GM21360 (cell line): ENCODE measurements at regions not wholly inside any gene's neighbourhood (a gene's known extent, or its start where the extent isn't known, plus 50 kb on each side); places are given as distances from the start of the nearest gene placed in this dataset.

ENCODE experiments used
- ATAC-seq: cut with Tn5 transposase; IDR thresholded peaks from one replicate; pipeline ENCODE4 v1.9.1; 2021; ENCODE audit warnings: mild to moderate bottlenecking, moderate library complexity; ENCODE audit not compliant: unreplicated experiment

DNA sequence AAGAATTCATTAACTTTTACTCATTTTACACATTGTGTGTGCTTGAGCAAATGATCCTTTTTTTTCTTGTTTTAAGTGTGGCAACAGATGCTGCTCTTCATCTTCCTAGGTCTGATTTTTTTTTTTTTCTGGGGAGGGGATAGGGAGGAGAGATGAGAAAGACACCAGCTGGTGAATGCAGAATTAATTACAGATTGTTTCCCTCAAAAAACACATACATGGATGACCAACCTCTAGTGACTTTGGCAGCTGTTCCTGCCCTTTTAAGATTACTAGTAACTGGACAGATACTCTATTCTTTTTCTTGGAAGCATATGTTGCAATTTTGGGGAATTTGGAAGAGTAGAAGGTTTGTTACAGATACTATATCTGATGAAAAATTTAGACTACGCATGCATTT lies 103.6 kb upstream of the MYO16 start:
- no peak for ATAC-seq

DNA sequence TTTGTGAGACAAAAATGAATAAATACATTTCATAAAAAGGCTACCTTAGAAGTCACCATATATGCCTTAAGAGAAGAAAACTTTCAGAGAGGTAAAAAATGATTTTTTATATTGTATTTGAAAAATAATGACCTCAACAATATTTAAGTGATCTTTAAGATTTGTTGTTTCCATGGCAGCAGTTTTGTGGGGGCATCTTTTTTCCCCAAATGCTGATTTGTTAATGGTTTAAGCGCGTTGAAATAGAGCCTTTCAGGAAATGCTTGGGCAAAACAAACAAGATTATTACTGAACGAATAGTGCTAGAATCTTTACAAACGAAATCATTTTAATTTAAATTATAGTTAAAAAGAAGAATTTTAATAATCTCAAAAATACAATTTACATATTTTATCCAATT lies 103.1 kb upstream of the MYO16 start:
- ATAC-seq, result no peak

DNA sequence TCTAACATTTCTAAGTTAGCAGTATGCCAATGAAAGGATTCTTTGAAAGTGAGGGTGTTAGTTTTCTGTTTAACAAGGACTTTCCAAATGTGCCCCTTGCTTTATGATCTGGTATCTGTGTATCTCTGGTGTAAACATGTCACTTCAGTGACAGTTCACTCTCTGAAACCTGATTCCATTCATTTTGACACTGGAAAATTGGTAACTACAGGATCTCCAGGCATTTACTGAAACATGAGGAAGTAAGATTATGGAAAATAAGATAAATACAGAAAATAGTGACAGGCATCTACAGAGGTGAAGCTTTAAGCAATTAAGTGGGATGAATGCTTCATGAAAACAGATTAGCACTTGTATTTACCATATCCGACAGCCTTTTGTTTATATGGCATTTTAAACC lies 101.6 kb upstream of the MYO16 start:
- ATAC-seq, result no peak

DNA sequence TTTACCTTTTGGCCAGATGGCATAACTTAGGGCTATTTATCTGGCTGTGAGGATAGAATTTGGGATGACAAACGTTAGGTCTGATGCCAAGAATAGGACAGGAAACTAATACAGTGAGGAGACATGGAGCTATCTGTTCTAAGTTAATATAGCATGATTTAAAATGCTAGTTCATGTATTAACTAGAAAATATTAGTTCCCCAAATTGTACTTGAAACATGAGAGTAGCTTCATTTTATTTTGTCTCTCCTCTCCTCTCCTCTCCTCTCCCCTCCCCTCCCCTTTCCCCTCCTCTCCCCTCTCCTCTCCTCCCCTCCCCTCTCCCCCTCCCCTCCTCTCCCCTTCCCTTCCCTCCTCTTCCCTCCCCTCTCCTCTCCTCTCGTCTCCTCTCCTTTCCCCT lies 101.1 kb upstream of the MYO16 start:
- no peak for ATAC-seq

DNA sequence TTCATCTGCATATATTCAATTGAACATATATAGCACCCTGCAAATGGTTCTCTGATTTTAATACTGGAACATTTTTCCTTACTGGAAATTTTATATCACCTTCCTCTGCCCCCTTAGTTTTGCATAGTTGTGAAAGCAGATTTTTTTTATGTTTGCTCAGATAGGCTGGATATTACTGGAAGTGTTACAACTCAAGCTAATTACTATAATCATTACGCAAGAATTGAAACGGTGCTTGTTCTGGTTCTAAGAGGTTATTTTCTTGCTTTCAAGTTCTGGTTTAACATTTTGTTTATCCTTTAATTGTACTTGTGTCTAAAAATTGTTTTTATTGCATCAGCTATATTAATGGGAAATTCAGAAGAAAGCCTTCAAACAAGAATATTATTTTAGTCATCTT lies 95.6 kb upstream of the MYO16 start:
- no peak for ATAC-seq

DNA sequence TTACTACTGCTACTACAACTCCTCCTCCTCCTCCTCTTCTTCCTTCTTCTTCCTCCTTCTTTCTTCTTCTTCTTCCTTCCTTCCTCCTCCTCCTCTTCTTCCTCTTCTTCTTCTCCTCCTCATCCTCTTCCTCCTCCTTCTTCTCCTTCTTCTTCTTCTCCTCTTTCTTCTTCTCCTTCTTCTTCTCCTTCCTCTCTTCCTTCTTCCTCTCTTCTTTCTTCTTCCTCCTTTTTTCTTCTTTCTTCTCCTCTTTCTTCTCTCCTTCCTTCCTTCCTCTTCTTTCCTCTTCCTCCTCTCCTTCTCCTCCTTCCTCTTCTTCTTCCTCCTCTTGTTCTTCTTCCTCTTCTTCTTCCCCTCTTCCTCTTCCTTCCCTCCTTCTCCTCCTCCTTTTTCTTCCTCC lies 94.7 kb upstream of the MYO16 start:
- no peak for ATAC-seq

DNA sequence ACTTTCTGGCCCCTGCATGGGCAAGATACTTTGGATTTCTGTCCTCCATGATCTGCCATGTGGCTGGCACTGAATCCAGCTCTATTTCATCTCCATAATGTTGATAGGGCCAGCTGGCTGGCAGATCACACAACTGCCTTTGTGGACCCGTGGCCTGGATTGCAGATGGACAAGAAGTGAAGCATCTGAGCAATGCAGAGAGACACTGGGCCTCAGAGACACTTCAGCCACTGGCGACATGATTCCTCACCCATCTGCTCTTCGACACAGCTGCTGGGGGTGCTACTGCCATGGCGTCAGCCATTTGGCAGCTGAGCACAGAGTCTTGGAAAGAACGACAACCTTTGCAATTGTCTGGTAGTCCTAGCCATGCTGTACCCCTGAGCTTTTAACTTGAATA lies 79.5 kb upstream of the MYO16 start:
- ATAC-seq, result no peak

DNA sequence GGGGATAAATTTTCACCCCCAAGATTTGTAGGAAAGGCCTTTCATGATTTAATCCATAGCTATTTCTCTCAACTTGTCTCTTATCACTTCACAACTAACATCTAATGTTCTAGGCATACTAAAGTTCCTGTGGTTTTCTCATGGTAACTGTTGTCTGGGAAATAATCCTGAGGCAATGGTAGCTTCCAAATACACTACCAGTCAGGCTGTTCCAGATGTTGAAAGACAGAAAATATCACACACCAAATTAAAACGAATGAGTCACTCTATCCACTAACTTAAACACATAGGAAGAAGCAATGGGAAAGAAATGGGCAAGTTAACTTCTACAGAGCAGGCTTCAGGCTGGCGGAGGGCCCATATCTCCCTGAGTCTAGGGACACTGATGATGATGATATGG lies 77.7 kb upstream of the MYO16 start:
- no peak for ATAC-seq

DNA sequence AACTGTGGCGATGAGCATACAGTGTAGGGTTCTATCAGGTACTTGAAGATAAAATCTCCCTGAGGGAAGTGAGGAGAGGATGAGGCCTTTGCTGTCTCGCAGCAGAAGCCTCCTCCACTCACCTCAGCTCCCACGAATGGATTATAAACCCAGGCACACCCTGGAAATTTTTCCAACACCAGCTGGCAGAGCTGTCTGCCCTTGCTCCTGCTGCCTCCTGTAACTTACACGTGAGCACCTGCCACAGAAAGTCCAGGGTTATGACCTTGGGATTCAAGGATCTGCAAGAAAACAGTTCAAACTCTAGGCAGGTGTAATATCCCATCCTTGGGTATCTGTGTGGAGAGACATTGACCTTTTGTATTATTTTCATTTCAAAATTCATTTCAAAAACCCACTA lies 70.9 kb upstream of the MYO16 start:
- no peak for ATAC-seq

DNA sequence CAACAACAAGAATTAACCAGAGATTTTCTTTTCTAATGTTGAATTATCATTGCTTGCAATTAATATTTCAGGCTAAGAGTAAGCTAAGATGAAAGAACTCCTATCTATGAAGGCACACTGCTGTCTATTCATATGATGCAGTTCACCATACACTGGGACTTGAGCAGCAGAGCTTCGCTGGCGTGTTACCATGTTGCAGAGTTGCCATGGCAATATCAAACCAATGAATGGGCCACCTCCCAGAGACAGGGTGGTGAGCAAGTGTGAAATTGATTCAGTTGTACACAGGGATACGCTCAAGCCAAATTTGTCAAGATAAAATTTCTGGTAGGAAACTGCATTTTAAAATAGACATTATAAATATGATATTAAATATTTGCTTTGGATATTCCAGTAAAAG lies 69.3 kb upstream of the MYO16 start:
- ATAC-seq, result no peak

DNA sequence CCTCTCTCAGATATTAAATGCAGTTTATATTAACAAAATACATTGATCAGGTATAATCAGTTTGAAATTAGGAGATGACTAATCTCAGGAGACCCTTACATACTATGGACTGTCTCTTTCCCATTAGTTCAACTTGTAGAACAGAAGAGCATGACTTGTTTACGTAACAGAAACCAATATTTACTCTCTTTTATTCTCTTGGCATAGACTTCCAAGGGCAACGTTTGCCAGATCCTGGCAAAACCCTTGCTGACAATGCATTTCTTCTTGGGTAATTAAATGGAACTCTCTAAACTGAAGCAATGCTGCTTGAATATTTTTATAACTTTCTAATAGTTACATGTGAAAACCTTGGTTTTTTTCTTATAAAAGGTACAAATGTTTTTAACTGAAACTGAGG lies 68.3 kb upstream of the MYO16 start:
- no peak for ATAC-seq

DNA sequence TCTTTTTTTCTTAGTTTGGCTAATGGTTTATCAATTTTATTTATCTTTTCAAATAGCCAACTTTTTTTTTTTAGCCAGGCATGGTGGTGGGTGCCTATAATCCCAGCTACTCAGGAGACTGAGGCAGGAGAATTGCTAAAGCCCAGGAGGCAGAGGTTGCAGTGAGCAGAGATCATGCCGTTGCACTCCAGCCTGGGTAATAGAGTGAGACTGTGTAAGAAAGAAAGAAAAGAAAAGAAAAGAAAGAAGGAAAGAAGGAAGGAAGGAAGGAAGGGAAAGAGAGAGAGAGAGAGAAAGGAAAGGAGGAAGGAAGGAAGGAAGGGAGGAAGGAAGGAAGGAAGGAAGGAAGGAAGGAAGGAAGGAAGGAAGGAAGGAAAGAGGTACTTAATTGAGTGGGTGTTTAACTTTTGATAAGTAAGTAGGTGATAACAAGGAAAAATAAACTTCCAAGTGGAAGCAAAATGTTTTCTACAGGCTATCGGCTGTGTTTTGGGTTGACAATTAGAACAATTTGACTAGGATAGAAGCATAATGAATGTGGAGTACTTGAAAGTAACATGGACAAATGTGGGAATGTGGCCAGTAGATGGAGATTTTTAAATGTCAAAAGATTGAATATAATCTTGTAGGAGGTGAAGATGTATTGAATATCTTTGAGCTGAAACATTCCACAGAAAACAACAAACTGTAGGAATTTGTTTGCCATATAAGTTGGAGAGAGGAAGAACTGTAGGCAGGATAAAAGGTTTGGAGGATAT lies 62.8 kb upstream of the MYO16 start:
- ATAC-seq, result no peak

DNA sequence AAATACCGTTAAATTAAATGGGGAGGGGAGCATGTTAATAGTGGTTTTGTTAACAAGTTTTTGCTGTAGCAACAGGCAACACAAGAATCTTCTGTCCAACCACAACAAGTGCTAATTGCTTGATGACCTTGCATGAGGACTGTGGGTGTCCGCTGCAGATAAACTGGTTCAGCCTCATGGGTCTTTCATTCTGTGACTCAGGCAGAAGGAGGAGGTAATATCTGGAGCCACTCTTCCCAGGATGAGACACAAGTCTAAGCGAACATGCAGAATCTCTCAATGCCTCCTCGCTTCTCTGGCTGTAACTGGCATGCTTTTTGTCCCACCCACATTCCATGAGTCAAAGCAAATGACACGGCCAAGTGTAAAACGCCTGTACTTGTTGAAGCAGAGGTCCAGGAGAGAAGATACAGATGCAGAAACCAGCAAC lies 56.6 kb upstream of the MYO16 start:
- ATAC-seq, result no peak

DNA sequence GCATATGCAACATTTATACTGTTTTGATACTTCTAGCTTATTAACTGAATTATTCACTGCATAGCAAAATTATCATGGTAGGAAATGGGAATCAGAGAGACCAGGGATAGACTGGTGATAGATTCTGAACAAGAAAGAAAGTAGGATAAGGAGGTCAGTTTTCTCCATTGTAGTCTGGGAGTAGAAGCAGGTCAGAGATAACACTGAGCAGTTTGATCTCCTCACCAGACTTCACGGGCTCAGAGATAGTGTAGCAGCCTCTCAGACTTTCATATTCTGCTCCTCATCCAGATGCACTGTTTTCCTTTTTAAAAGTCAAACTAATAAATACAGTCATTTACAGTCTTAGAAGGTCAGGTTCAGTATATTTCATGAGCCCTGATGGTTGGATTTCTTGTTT lies 56.0 kb upstream of the MYO16 start:
- no peak for ATAC-seq

DNA sequence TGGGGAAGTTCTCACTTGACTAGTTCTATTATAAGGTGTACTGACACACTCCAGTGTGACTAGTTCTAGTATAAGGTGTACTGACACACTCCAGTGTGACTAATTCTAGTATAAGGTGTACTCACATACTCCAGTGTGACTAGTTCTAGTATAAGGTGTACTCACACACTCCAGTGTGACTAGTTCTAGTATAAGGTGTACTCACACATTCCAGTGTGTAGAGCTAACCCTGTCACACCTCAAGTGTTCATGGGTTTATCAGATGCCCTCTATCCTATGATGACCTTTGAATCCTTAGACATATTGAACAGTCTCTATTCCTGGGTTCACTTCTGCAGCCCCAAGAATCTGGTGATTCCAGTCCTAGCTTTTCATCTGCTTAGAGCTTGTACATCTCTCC lies 54.6 kb upstream of the MYO16 start:
- no peak for ATAC-seq

DNA sequence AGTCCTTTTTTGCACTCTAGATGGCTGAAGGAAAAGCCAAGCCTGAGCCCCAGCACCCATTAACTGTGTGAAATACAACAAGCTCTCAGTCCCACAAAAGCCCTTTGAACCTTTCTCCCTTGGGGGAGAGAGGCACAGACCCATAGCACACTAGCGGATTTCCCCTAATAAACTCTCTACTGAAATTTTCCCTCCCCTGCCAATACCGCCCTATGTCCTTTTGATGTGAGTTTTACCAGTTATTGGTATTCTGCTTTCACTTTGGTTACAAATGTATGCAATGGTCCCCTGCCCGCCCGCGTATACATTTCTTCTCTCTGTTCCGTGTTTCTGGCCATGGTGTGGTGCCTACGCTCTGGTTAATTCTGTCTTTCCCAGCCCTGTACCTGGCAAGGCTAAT lies 54.0 kb upstream of the MYO16 start:
- peak; percentile 54 for ATAC-seq
